ENCODE measurements at regions not wholly inside any gene's neighbourhood (a gene's known extent, or its start where the extent isn't known, plus 50 kb on each side); places are given as distances from the start of the nearest gene placed in this dataset.

GRCh38 chr5:98109561-98110006, 663.9 kb upstream of the RGMB start:
- TF ChIP-seq POLR2AphosphoS5 (IDR thresholded peaks at IDR 0.05; ENCODE audit: borderline replicate concordance, low read depth, low read length) (no peak), EZH2 (IDR thresholded peaks at IDR 0.05) (no peak)

Data from SK-N-MC (cell line).